ENCODE measurements at regions not wholly inside any gene's neighbourhood (a gene's known extent, or its start where the extent isn't known, plus 50 kb on each side); places are given as distances from the start of the nearest gene placed in this dataset.

GRCh38 chr5:79858410-79858723 is 132.7 kb downstream of the MTX3 start:
- 90% methylated on average over 2 of the region's 2 CpGs; no CpG with 5 or more reads in 1 of the 2 experiments for WGBS, 2 experiments (ENCODE audit: extremely low coverage in 1 of 2, insufficient coverage in 1 of 2, insufficient read length in 1 of 2, insufficient replicate concordance in 2 of 2, low coverage in 1 of 2, low lambda C conversion rate in 2 of 2, missing lambda C conversion rate in 1 of 2)
- POLR2A ChIA-PET (ENCODE audit: partially characterized antibody), result no interaction called here
- Histone ChIP-seq H3K4me2 (ENCODE audit: insufficient read depth in 1 of 2, low read depth in 2 of 2, low read length in 2 of 2) (no peak overlapping the region), H3K27me3 (replicated peaks in 1 of 4; ENCODE audit: control insufficient read depth in 3 of 4, extremely low read depth in 1 of 4, insufficient read depth in 3 of 4, low read length in 3 of 4) (no peaks in the 10 kb centered on the region), H3K23ac (ENCODE audit: insufficient read length) (no peak overlapping the region), H2BK12ac (ENCODE audit: low read depth, low read length) (no peak overlapping the region), H3K4me3 (ENCODE audit: extremely low read depth in 1 of 4, insufficient read depth in 2 of 4, low read depth in 3 of 4, low read length in 4 of 4) (no peak overlapping the region), H3K79me1 (ENCODE audit: low read depth, low read length) (no peaks in the 10 kb centered on the region), H2BK20ac (ENCODE audit: low read length) (no peak overlapping the region), H4K91ac (replicated peaks; ENCODE audit: insufficient read length, low read length) (no peak overlapping the region), H2BK120ac (replicated peaks; ENCODE audit: low read depth, low read length) (no peak overlapping the region), H4K8ac (ENCODE audit: extremely low read depth, insufficient read depth, low read length) (no peak overlapping the region), H4K20me1 (replicated peaks in 1 of 2; ENCODE audit: control insufficient read depth in 1 of 2, insufficient read depth in 2 of 2, low read length in 2 of 2) (no peaks in the 10 kb centered on the region), H3K79me2 (ENCODE audit: control insufficient read depth in 1 of 2, insufficient read depth in 2 of 2, low read length in 2 of 2) (no peaks in the 10 kb centered on the region), H3K9ac (replicated peaks in 1 of 4; ENCODE audit: extremely low read depth in 1 of 4, low read depth in 3 of 4, low read length in 3 of 4) (no peak overlapping the region), H3K36me3 (ENCODE audit: control insufficient read depth in 2 of 4, insufficient read depth in 4 of 4, low read length in 3 of 4) (no peaks in the 10 kb centered on the region), H3K23me2 (ENCODE audit: low read depth, low read length) (no peaks in the 10 kb centered on the region), H3K14ac (ENCODE audit: insufficient read length) (no peak overlapping the region), H2BK5ac (ENCODE audit: low read depth, low read length) (no peak overlapping the region), H3K4ac (replicated peaks; ENCODE audit: insufficient read length, low read depth, low read length) (no peak overlapping the region), H3K9me3 (ENCODE audit: insufficient read depth in 2 of 2, low read depth in 1 of 2, low read length in 1 of 2) (no peaks in the 10 kb centered on the region), H2BK15ac (ENCODE audit: low read length) (no peak overlapping the region), H4K5ac (ENCODE audit: insufficient read length, low read depth, low read length) (no peak overlapping the region), H2AFZ (ENCODE audit: low read length) (no peak overlapping the region), H3K18ac (ENCODE audit: extremely low read depth, low read length) (no peak overlapping the region), H3K4me1 (replicated peaks in 1 of 4; ENCODE audit: control insufficient read depth in 3 of 4, insufficient read depth in 4 of 4, low read length in 3 of 4) (no peaks in the 10 kb centered on the region), H3K27ac (ENCODE audit: low read depth, low read length) (no peak overlapping the region), H2AK5ac (ENCODE audit: low read depth, low read length) (no peak overlapping the region), H3K56ac (replicated peaks; ENCODE audit: insufficient read length, low read depth, low read length) (no peak overlapping the region)
- TF ChIP-seq ZNF274 (IDR thresholded peaks at IDR 0.05; ENCODE audit: borderline replicate concordance, extremely low read depth, low read length) (no peak), RBBP5 (IDR thresholded peaks at IDR 0.05; ENCODE audit: borderline replicate concordance, low read depth, low read length) (no peak), CHD1 (IDR thresholded peaks at IDR 0.05; ENCODE audit: low read depth, low read length) (no peak), USF2 (IDR thresholded peaks at IDR 0.05; ENCODE audit: low read length) (no peak), CBX5 (IDR thresholded peaks at IDR 0.05; ENCODE audit: low read depth, low read length) (no peak), PHF8 (conservative IDR thresholded peaks at IDR 0.05; ENCODE audit: low read depth, low read length) (no peak), SUZ12 (IDR thresholded peaks at IDR 0.05; ENCODE audit: low read length) (no peak), CEBPB (IDR thresholded peaks at IDR 0.05; ENCODE audit: low read depth, low read length) (no peak), BCL11A (IDR thresholded peaks at IDR 0.05; ENCODE audit: low read depth in 2 of 2, low read length in 2 of 2) (no peak)
- no peak for DNase-seq (ENCODE audit: low read depth in 1 of 2, low spot score in 2 of 2)
- CTCF ChIA-PET (ENCODE audit: partially characterized antibody), result interaction anchor here (0.6 to 3.8 kb wide), 16 partner anchors 8 to 926 kb away, joined by 3 to 25 read pairs (median 4); no protein-coding TSS in a partner anchor
- FAIRE-seq, result no peak
